Posterior cingulate gyrus (tissue), 11 donors: ENCODE measurements at regions not wholly inside any gene's neighbourhood (a gene's known extent, or its start where the extent isn't known, plus 50 kb on each side); places are given as distances from the start of the nearest gene placed in this dataset.

Experiments
- DNase-seq, 10 donors: peaks; one replicate each; pipeline versions ENCODE4 v3.0.0 to v3.0.0-alpha.2; 2020 to 2021; ENCODE audit warnings: mixed read lengths in 3 of 10
- intact Hi-C: fragments of 100-400 bp; cut with DNase I; formaldehyde crosslinking; loops from one replicate; pipeline ENCODE4 v1.15.1; 2023

GRCh38 chr20:39702701-39703349 lies 740.7 kb downstream of the DHX35 start:
- intact Hi-C loops, result no loop called here
- DNase-seq, result no peak

- intact Hi-C loops, result no loop called here
- DNase-seq, result no peak
Observed at GRCh38 chr20:39700528-39700927, 738.4 kb downstream of the DHX35 start.

- no peak for DNase-seq
- intact Hi-C loops, result no loop called here
Observed at GRCh38 chr20:39699166-39699725, 737.1 kb downstream of the DHX35 start.

GRCh38 chr20:39698752-39699151 lies 736.6 kb downstream of the DHX35 start:
- intact Hi-C loops, result no loop called here
- DNase-seq, result no peak

- intact Hi-C loops, result no loop called here
- DNase-seq, result no peak
Observed at GRCh38 chr20:39691151-39691862, 729.2 kb downstream of the DHX35 start.

- no peak for DNase-seq
- intact Hi-C loops, result no loop called here
Observed at GRCh38 chr20:39676857-39677391, 714.8 kb downstream of the DHX35 start.

GRCh38 chr20:39676241-39676640 lies 714.1 kb downstream of the DHX35 start:
- no peak for DNase-seq
- intact Hi-C loops, result no loop called here

GRCh38 chr20:39674842-39675241 lies 712.7 kb downstream of the DHX35 start:
- no peak for DNase-seq
- intact Hi-C loops, result no loop called here

- DNase-seq, result no peak
- intact Hi-C loops, result no loop called here
Observed at GRCh38 chr20:39670988-39671387, 708.8 kb downstream of the DHX35 start.

- DNase-seq, result no peak
- intact Hi-C loops, result no loop called here
Observed at GRCh38 chr20:39669659-39670058, 707.5 kb downstream of the DHX35 start.

GRCh38 chr20:39668038-39668437 lies 705.9 kb downstream of the DHX35 start:
- DNase-seq, result no peak
- intact Hi-C loops, result no loop called here

- no peak for DNase-seq
- intact Hi-C loops, result no loop called here
Observed at GRCh38 chr20:39661833-39662232, 699.7 kb downstream of the DHX35 start.

GRCh38 chr20:39660965-39661364 lies 698.8 kb downstream of the DHX35 start:
- no peak for DNase-seq
- intact Hi-C loops, result no loop called here

- no peak for DNase-seq
- intact Hi-C loops, result no loop called here
Observed at GRCh38 chr20:39660226-39660625, 698.1 kb downstream of the DHX35 start.

GRCh38 chr20:39658662-39659409 lies 696.7 kb downstream of the DHX35 start:
- intact Hi-C loops, result no loop called here
- no peak for DNase-seq

GRCh38 chr20:39654171-39654570 lies 692.0 kb downstream of the DHX35 start:
- intact Hi-C loops, result no loop called here
- DNase-seq, result no peak

- intact Hi-C loops, result no loop called here
- no peak for DNase-seq
Observed at GRCh38 chr20:39651645-39652325, 689.6 kb downstream of the DHX35 start.

GRCh38 chr20:39646874-39647413 lies 684.8 kb downstream of the DHX35 start:
- intact Hi-C loops, result no loop called here
- DNase-seq, result no peak

- intact Hi-C loops, result no loop called here
- DNase-seq, result no peak
Observed at GRCh38 chr20:39645131-39645530, 683.0 kb downstream of the DHX35 start.

- intact Hi-C loops, result no loop called here
- DNase-seq, result no peak
Observed at GRCh38 chr20:39643292-39643691, 681.1 kb downstream of the DHX35 start.
